OCI-LY7 (cell line): ENCODE measurements at regions not wholly inside any gene's neighbourhood (a gene's known extent, or its start where the extent isn't known, plus 50 kb on each side); places are given as distances from the start of the nearest gene placed in this dataset.

Experiments used
- BruUV-seq: library from RNA; stranded (reverse); fragments of 400-500 nt; replicated peaks from 2 replicates; lab custom pipeline; 2021; lab: Mats Ljungman, UMichigan
- CTCF ChIA-PET: fragments of 300-600 bp; sonication (Branson Sonifier 250); formaldehyde crosslinking; loops from one replicate; lab custom pipeline; 2022; ENCODE audit warnings: antibody characterized with exemption; ENCODE audit not compliant: unreplicated experiment; lab: Charles Lee
- POLR2A ChIA-PET: fragments of 300-600 bp; sonication (Branson Sonifier 250); formaldehyde crosslinking; loops from one replicate; lab custom pipeline; 2022; ENCODE audit warnings: antibody characterized with exemption; lab: Charles Lee
- DNase-seq: peaks from one replicate; pipeline ENCODE4 v3.0.0-alpha.2; 2015; ENCODE audit warnings: low spot score
- H2AFZ ChIP-seq: fragments of 200-600 bp; sonication (generic), shearing (Covaris generic); 2 replicates; pipeline ENCODE4 v1.6.1; 2014; ENCODE audit warnings: mild to moderate bottlenecking, antibody characterized with exemption, low read length, moderate library complexity
- H3K27ac ChIP-seq: fragments of 200-600 bp; sonication (generic); 2 replicates; pipeline ENCODE4 v1.5.1; 2014; ENCODE audit warnings: mixed run types, low read depth, mild to moderate bottlenecking, moderate library complexity, low read length, inconsistent platforms; ENCODE audit not compliant: poor library complexity, severe bottlenecking
- H3K36me3 ChIP-seq: fragments of 200-600 bp; sonication (generic); 2 replicates; pipeline ENCODE4 v1.6.1; 2014; ENCODE audit warnings: mild to moderate bottlenecking, antibody characterized with exemption, low read length, moderate library complexity, mixed read lengths; ENCODE audit not compliant: insufficient read depth
- H3K4me1 ChIP-seq: fragments of 200-600 bp; sonication (generic); 2 replicates; pipeline ENCODE4 v1.5.1; 2014; ENCODE audit warnings: mild to moderate bottlenecking, low read length; ENCODE audit not compliant: insufficient read depth, poor library complexity, severe bottlenecking
- H3K4me2 ChIP-seq: fragments of 200-600 bp; sonication (generic); 2 replicates; pipeline ENCODE4 v1.6.1; 2014; ENCODE audit warnings: mild to moderate bottlenecking, low read length
- H3K4me3 ChIP-seq: fragments of 200-600 bp; sonication (generic); 2 replicates; pipeline ENCODE4 v1.5.1; 2014; ENCODE audit warnings: mild to moderate bottlenecking, low read depth, low read length; ENCODE audit not compliant: poor library complexity, severe bottlenecking
- H3K79me2 ChIP-seq: fragments of 200-600 bp; sonication (generic); 2 replicates; pipeline ENCODE4 v1.6.1; 2016; ENCODE audit warnings: low read depth, mild to moderate bottlenecking, low read length, moderate library complexity, mixed read lengths; ENCODE audit not compliant: insufficient read depth
- H3K9me2 ChIP-seq: fragments of 200-600 bp; sonication (generic); 2 replicates; pipeline ENCODE4 v1.6.1; 2016; ENCODE audit warnings: mild to moderate bottlenecking, low read length, mixed read lengths; ENCODE audit not compliant: insufficient read depth
- H3K9me3 ChIP-seq: fragments of 200-600 bp; sonication (generic); 2 replicates; pipeline ENCODE4 v1.6.1; 2014; ENCODE audit warnings: mild to moderate bottlenecking, mixed run types, low read length, mixed read lengths
- H4K20me1 ChIP-seq: fragments of 200-600 bp; sonication (generic); 2 replicates; pipeline ENCODE4 v1.6.1; 2014; ENCODE audit warnings: mild to moderate bottlenecking, antibody characterized with exemption, low read length, moderate library complexity, mixed read lengths; ENCODE audit not compliant: insufficient read depth
- EZH2phosphoT487 ChIP-seq: fragments of 200-600 bp; sonication (generic); IDR thresholded peaks from 2 replicates; pipeline ENCODE4 v1.6.1; 2018; ENCODE audit warnings: low read depth, borderline replicate concordance, mild to moderate bottlenecking, mixed run types, antibody characterized with exemption, low read length, moderate library complexity, mixed read lengths
- intact Hi-C: fragments of 100-400 bp; cut with micrococcal nuclease; formaldehyde crosslinking; loops from one replicate; pipeline ENCODE4 v1.10.0; 2022; ENCODE audit not compliant: unreplicated experiment
- TF ChIP-seq, protein P1 (sequence below): fragments of 200-600 bp; sonication (generic); conservative IDR thresholded peaks from 2 replicates; pipeline ENCODE4 v1.5.1; 2014; ENCODE audit warnings: mild to moderate bottlenecking, antibody characterized with exemption, low read length, moderate library complexity, mixed read lengths

DNA sequence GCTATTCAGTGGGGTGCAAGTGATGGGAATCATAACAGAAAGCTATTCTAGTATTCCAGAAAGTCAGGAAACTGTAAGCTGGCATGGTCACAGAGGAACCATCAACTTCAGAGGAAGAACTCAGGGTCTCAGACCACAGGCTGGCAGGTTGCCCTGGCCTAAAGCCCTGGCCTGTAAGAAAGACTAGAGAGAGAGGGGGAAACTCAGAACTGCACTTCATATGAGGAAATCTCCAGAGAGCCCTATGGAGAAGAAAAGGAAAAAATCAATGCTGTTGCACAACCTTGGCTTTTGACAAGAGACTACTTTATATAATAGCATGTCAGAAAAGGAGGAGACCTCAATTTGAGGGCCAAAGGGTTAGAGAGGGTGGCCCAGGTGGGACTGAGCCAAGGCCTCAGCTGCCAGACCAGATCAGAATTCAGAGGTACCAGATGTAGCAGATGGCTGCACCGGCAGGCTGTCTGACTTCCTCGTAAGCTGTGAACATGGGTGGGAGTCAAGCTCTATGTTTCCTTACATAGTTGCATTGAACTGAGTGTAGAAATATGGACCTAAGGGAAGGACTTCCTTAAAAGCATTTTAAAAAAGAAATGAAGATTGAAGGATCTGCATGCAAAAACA is 333.8 kb downstream of the PDCD6IP start:
- H3K79me2 ChIP-seq, result no peaks in the 10 kb centered on the region
- intact Hi-C loops, result no loop called here
- ChIA-PET POLR2A (interaction anchor here (0.5 kb wide), 1 partner anchor 380 kb away, joined by 4 read pairs; no protein-coding TSS in a partner anchor), CTCF (interaction anchor here (1.6 kb wide), 1 partner anchor 249 kb away, joined by 5 read pairs; no protein-coding TSS in a partner anchor)
- no peak overlapping the region for H2AFZ ChIP-seq
- H3K4me1 ChIP-seq, result no peaks in the 10 kb centered on the region
- no peak overlapping the region for H3K27ac ChIP-seq
- no peak for TF ChIP-seq EZH2phosphoT487
- TF ChIP-seq, protein P1, sequence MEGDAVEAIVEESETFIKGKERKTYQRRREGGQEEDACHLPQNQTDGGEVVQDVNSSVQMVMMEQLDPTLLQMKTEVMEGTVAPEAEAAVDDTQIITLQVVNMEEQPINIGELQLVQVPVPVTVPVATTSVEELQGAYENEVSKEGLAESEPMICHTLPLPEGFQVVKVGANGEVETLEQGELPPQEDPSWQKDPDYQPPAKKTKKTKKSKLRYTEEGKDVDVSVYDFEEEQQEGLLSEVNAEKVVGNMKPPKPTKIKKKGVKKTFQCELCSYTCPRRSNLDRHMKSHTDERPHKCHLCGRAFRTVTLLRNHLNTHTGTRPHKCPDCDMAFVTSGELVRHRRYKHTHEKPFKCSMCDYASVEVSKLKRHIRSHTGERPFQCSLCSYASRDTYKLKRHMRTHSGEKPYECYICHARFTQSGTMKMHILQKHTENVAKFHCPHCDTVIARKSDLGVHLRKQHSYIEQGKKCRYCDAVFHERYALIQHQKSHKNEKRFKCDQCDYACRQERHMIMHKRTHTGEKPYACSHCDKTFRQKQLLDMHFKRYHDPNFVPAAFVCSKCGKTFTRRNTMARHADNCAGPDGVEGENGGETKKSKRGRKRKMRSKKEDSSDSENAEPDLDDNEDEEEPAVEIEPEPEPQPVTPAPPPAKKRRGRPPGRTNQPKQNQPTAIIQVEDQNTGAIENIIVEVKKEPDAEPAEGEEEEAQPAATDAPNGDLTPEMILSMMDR, result no peak
- H3K9me3 ChIP-seq, result no peaks in the 10 kb centered on the region; the same call in 1 of the 2 replicates
- DNase-seq, result no peak
- no peaks in the 10 kb centered on the region for H4K20me1 ChIP-seq
- BruUV-seq, result no TSS peak
- H3K4me2 ChIP-seq, result no peak overlapping the region
- H3K36me3 ChIP-seq, result no peaks in the 10 kb centered on the region
- no peaks in the 10 kb centered on the region for H3K9me2 ChIP-seq
- H3K4me3 ChIP-seq, result no peak overlapping the region

DNA sequence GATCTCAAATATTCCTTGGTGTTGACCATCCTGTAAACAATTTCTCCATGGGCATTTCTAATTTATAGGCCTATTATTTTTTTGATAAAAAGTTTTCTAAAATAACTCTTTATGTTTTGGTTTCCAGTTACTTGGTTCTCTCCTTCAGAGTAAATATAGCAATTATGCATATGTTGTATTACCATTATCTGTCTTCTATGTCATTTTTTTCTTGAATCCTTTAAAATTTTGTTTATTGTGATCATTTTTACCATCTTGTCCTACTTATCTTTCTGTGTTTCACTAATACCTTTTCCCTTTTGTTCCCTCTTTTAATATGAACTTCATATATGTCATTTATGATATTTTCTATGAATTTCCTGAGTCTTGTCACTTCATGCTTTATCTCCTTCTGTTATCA is 341.1 kb downstream of the PDCD6IP start:
- POLR2A ChIA-PET, result no interaction called here
- DNase-seq, result no peak
- BruUV-seq, result no TSS peak
- CTCF ChIA-PET, result no interaction called here
- Histone ChIP-seq H3K4me1 (no peaks in the 10 kb centered on the region), H3K79me2 (no peaks in the 10 kb centered on the region), H3K9me3 (peaks cover 7% of the 10 kb centered on the region; the same call in 1 of the 2 replicates), H4K20me1 (no peaks in the 10 kb centered on the region), H3K4me3 (no peak overlapping the region), H2AFZ (no peak overlapping the region), H3K9me2 (no peaks in the 10 kb centered on the region), H3K27ac (no peak overlapping the region), H3K36me3 (no peaks in the 10 kb centered on the region), H3K4me2 (no peak overlapping the region)
- no peak for TF ChIP-seq EZH2phosphoT487
- TF ChIP-seq, protein P1, result no peak
- intact Hi-C loops, result no loop called here

DNA sequence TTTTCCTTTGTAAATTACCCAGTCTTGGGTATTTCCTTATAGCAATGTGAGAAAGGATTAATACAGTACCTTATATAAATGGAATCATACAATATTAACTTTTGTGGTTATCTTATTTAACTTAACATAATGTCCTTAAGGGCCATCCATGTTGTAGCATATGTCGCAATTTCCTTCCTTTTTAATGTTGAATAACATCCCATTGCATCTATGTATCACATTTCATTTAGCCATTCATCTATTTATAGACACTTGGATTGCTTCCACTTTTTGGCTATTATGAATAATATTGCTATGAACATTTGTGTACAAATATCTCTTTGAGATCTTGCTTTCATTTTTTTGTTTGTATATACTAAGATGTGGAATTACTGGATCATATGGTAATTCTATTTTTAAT is 342.2 kb downstream of the PDCD6IP start:
- ChIA-PET CTCF (no interaction called here), POLR2A (no interaction called here)
- BruUV-seq, result no TSS peak
- H4K20me1 ChIP-seq, result no peaks in the 10 kb centered on the region
- no peak overlapping the region for H3K4me2 ChIP-seq
- H3K36me3 ChIP-seq, result no peaks in the 10 kb centered on the region
- H3K9me3 ChIP-seq, result 0 out of 2 replicates have a peak, but pooled peaks cover 7% of the 10 kb centered on the region
- H2AFZ ChIP-seq, result no peak overlapping the region
- H3K27ac ChIP-seq, result no peak overlapping the region
- intact Hi-C loops, result no loop called here
- H3K79me2 ChIP-seq, result no peaks in the 10 kb centered on the region
- no peak overlapping the region for H3K4me3 ChIP-seq
- DNase-seq, result no peak
- H3K9me2 ChIP-seq, result no peaks in the 10 kb centered on the region
- no peak for TF ChIP-seq EZH2phosphoT487
- TF ChIP-seq, protein P1, result no peak
- H3K4me1 ChIP-seq, result no peaks in the 10 kb centered on the region
